HK-2 (cell line): ENCODE measurements at regions not wholly inside any gene's neighbourhood (a gene's known extent, or its start where the extent isn't known, plus 50 kb on each side); places are given as distances from the start of the nearest gene placed in this dataset.
A peak's percentile ranks its signal among the peaks of the same experiment; 100 is the strongest.
"Not testable (repeated sequence)": the region's sequence is repeated elsewhere in the genome, so short reads cannot be mapped to it uniquely, and the experiment has no call there.

ENCODE experiments used
- DNase-seq: peaks from one replicate; pipeline ENCODE4 v3.0.0-alpha.2; 2018; ENCODE audit not compliant: unreplicated experiment

DNA sequence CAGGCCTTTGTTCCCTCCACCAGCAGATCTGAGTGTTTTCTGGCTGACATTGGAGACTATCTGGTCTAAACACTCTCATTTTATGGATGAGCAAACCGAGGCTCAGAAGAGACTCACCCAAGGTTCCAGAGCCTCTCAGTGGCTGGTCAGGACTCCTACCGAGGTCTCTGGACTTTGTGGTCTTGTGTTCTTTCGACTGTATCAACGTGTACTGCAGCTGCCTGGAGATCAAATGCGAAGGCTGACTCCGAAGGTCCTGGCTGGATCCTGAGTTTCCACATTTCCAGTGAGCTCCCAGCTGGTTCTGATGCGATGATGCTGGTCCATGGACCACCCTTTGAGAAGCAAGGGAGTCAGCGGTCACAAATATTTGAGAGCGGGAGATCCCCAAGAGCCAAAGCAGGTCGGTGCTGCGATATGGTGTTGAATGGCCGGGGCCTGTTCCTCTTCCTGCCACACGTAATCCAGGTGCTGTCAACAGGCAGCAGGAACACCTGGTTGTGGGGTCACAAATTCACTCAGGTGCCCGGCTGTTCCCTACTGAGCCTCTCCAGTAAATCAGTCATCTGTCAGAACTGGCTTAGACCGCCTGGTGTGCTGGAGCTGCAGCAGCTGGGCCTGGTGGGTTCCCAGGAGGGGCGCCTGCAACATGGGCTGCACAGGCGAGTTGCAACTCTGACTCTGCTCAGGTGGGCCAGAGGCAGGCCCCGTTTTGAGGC lies 94.8 kb upstream of the USP24 start:
- DNase-seq: peak; percentile 9

DNA sequence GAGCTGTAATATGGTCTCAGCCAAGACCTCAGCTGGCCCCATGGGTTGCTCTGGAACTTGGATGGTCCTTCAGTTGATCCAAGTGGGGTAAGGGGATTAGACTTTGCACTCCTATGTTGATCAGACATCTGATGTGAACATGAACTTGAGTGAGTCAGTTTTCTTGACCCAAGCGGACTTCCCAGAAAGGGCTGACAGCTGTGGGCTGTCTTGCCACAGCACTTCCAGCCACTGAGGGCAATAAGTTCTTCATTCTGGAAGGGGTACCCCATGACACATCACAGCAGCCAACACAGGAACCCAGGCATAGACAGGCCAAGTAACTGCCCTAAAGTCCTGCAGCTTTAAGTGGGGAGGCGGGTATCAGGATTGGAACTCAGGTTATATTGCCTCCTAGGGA lies 93.9 kb upstream of the USP24 start:
- no peak for DNase-seq

DNA sequence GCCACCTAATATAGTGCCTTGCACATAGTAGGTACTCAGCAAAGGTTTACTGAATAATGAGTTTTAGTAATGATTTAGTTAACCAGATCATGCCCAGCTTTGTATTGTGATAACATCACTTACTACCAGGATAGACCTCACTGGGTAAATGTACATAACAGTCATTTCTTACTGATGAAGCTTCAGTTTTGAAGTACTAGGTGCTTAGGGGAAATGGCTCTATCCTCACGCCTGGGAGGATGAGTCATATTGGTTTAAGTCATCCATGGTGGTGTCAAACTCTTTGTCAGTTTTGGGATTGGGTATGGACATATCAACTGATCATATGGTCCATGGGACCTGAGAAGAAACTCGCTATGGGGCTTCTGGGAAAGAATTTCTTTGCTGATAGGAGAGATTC lies 90.6 kb upstream of the USP24 start:
- DNase-seq: no peak

DNA sequence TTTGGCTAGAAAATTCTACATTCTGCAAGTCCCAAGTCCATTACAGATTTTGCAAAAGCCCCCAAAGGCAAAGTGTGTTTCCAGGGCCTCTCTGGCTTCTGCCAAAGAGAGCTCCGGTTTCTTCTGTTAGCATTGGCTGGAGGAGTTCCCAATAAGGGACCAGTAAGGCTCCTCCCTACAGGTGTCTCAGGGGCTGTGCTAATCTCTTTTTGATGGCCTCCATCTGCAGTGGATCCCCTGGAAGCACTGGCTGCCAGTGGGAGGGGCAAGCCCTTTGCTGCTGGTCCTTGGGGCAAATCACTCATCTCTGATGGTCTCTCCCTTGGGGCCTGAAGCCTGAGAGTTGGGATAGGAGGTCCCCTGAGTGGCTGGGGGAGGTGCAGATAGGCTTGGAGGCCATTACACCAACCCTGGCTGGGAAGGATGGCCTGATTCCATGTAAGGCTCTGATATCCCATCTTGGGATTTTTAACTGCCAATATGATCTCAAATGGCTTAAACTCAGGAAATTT lies 89.1 kb upstream of the USP24 start:
- DNase-seq: no peak

DNA sequence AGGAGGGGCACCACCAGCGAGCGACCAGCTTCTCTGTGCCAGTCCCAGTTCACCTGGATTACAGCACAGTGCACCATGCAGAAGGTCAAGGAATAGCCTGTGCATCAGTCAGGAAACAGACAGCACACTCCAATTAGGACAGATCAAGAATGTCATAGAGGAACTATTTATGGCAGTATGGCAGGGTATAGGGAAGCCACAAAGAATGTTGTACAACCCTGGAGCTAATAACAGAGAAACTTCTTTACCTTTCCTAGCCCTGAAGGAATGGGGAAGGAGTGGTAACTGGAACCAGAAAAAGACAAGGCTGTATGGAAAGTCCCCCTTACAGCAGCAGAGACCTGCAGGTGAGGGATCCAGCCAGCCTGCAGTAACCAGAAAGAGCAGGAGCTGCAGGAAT lies 87.8 kb upstream of the USP24 start:
- no peak for DNase-seq

DNA sequence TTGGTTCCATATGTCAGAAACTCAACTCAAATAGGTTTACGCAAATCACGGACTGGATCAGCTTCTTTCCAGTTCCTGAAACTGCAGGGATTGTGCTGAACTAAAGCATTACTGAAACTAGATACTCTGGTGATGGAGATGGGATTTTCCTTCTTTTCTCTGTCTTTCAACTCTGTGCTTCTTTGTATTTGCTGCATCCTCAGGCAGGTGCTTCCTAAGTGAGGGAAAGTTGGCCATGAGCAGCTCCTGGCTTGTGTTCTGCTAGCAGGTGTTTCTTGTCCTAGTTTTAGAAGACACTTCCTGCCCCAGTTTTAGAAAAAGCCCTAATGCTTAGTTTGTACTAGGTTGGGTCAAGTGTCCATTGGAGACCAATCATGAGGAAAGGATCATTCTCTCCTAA lies 86.7 kb upstream of the USP24 start:
- no peak for DNase-seq

DNA sequence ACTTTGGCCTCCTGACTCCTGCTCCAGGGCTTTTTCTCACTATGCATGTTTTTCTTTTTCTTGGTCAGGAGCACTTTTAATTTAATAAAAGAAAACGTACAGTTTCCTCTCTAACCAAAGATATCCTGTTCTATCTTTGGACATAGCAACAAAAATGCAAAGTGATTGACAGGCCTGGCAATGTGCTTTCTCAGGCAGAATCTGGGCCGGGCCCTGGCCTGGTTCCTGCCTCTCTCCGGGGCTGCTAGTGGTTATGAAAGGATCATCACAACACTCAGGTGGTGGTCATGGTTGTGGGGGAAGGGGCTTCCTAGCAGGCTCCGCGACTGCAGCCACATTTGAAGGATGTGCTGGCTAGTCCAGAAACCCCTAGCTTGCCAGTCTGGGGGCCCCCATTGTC lies 85.8 kb upstream of the USP24 start:
- no peak for DNase-seq

DNA sequence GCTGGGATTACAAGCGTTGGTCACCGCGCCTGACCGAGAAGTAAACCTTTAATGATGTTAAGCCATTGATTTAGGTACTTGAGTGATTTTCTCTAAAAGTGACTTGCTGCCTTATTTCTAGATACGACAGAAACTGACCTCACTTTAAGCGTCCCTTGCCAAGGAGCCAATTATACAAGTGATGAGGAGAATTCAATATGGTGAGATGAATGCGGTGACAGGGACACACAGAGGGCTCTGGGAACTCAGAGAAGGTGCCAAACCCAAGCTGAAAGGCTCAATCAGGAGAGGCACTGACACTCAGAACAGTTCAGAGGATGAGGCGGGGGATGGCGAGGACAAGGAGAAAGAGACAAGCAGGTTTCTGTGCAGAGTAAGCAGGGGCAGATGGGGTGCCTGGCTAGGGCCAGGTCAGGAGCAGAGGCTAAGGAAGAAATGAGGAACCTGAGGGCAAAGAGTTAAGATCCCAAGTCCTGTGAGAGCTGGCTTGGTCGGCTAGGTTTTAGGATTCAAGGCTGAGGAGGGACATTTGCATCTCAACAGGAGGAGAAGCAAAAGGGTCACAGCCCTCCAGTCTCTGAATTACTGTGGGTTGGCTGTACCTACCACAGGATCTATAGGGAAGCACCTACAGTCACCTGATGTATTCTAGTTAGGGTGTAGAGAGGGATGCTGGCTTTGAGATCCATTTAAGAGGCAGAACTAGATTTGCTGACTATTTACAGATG lies 83.2 kb upstream of the USP24 start:
- DNase-seq: no peak

DNA sequence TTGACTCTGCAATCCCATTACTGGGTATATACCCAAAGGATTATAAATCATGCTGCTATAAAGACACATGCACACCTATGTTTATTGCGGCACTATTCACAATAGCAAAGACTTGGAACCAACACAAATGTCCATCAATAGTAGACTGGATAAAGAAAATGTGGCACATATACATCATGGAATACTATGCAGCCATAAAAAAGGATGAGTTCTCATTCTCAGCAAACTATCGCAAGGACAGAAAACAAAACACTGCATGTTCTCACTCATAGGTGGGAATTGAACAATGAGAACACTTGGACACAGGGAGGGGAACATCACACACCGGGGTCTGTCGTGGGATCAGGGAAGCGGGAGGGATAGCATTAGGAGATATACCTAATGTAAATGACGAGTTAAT lies 81.1 kb upstream of the USP24 start:
- not testable (repeated sequence) for DNase-seq

DNA sequence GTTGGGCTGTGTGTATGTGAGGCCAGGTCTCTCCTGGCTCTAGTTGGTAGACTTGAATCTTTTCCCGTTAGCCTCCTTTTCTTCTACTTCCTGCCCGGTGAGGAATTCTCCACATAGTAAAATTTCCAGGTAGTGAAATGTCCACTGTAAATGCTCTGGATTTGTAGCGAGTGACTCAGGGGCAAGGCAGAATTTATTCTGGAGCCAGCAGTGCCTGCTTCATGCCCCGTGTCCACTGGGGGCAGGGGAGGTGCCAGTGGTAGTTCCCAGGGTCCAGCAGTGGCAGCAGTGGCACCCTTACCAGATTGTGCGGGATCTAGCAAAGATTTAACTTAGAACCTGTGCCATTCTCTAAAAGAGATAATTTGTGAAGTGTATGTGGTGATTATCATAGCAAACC lies 74.5 kb upstream of the USP24 start:
- DNase-seq: peak; percentile 8

DNA sequence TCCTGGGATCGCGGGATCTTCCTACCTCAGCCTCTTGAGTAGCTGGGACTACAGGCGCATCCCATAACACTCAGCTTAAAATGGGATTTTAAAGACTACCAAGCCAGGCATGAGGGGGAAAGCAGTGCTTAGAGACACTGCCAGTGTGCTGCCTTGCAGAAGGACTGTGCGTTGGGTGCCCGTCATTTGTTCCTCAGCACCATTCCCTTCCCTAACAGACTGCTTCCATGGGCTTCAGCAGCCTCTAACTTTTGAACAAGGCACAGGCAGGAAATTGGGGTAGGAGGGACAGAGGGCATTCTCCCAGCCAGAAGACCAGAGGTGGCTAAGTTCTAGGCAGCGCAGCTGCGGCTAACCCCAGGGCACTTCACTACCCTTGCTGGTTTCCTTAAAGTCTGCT lies 73.9 kb upstream of the USP24 start:
- no peak for DNase-seq

DNA sequence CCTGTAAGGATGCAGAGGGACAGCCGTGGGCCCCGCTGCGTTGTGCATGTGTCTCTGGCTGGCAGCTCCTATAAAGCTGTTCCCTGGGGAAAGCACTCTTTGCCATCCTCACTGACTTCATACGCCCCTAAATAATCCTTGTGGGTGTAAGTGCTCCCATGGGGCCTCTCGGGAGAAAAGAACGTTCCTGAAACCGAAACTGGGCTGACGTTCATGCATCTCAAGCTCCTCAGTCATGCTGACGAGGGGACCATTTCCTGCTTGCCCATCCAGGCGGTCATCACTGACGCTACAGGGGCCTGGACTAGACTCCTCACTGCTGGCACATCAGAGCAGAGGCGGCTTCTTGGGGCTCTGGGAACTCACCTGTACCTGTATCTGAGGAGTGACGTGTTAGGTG lies 73.1 kb upstream of the USP24 start:
- no peak for DNase-seq

DNA sequence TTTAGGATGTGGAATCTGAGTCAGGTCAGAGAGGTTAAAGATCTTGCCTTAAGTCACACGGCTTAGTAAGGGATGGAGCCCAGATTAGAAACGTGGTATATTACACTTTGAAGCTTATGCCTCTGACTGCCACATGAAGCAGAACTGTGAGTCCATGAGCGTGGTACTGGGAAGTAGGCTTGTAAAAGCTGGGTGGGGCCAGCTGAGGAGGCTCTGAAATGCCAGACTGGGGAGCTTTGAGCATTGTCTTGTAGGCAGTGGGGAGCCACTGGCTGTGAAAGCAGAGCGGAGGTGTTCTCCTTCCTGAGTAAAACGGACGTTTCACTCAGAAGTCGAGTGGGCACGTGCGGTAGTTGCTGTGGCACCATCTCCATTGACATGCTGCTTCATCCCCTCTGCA lies 72.6 kb upstream of the USP24 start:
- no peak for DNase-seq

DNA sequence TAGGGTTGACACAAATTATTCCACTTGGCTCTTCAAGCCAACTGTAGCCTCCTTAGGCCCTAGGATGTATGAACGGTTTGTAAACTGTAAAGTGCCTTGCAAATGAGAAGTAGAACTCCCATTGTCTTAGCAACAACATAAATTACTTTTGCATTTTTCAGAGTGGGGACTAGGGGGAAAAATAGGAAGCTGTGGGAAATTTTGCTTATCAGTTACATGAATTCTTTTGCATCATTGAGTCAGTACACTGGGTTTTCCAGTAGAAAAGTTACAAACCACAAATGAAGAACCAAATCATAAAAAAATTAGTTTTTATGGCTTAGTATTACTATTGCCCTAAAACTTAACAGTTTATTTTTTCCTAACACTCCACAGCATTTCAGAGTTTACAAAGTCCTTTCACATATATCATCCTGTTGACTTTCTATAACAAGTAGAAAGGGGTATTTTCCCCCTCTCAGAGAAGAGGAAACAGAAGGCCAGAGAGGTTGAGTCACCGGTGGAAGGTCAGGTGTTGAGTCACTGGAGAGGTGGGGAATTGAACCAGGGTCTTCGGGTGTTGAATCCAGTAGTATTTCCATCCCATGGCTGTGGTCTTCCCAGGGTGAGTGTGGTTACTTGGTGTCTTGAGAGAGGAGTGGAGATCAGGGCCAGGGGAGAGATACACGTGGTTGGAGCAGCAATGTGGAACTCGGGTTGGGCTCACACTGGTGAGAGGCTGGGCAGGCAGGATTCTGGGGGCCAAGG lies 71.9 kb upstream of the USP24 start:
- DNase-seq: no peak

DNA sequence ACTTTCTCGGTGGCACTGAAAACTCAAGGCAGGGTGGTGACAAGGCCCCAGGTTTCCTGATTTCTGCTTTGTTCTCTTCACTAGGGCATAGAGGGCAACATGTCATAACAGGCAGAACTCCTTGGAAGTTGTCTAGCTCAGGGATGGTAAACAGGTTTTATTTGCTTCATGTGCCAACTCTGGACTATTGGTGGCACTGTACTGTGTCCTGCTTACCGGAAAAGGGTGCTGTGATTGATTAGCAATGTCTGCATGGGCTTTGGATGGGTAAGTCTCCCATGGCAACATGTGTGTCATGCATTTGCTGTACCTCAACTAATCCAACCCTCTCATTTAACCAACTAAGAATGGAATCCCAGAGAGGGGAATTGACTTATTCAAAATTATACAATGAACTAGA lies 70.7 kb upstream of the USP24 start:
- DNase-seq: no peak

DNA sequence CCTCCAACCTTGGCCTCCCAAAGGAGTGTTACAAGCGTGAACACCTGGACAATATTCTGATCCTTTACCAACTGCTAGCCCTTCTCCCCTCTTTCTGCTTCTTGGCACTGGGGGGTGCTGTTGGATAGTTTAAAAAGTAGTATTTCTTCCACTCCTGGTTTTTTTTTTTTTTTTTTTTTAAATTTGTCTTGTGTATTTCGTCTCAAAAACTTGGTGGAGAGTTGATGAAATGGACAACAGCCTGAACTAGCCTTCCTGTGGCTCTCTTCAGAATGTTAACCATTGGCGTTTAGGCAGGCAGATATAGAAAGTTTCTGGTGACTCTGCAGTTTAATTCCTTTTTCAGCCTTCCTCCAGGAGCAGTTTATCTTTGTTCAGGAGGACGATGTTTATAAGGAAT lies 69.7 kb upstream of the USP24 start:
- no peak for DNase-seq

DNA sequence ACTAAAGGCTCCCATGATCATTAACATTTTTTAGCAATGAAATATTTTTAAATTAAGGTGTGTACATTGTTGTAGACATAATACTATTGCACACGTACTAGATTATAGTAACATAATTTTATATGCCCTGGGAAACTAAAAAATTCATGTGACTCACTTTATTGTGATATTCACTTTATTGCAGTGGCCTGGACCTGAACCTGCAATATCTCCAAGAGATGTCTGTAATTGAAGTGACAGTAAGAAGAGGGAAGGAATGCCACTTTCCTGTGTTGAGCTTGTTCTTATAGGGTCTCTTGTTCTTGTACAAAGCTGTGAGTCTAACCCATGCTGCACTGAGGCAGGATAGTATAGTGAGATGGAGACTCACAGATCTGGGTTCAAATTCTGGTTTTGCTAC lies 66.9 kb upstream of the USP24 start:
- no peak for DNase-seq

DNA sequence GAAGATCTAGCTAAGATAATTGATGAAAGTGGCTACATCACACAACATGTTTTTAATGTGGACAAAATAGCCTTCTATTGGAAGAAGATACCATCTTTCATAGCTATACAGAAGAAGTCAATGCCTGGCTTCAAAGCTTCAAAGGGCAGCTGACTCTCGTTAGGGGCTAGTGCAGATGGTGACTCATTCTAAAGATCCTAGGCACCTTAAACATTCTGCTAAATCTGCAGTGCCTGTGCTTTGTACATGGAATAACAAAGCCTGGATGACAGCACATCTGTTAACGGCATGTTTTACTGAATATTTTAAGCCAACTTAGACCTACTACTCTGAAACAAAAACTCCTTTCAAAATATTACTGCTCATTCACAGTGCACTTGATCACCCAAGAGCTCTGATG lies 65.6 kb upstream of the USP24 start:
- no peak for DNase-seq

DNA sequence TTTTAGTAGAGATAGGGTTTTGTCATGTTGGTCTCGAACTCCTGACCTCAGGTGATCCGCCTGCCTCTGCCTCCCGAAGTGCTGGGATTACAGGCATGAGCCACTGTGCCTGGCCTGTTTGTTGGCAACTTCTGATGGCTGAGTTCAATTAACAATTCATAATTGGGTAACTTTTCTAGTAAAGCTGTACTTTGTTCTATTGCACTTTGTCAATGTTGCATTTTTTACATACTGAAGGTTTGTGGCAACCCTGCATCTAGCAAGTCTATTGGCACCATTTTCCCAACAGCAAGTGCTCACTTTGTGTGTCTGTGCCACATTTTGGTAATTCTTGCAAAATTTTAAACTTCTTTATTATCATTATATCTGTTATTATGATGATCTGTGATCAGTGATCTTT lies 64.5 kb upstream of the USP24 start:
- no peak for DNase-seq

DNA sequence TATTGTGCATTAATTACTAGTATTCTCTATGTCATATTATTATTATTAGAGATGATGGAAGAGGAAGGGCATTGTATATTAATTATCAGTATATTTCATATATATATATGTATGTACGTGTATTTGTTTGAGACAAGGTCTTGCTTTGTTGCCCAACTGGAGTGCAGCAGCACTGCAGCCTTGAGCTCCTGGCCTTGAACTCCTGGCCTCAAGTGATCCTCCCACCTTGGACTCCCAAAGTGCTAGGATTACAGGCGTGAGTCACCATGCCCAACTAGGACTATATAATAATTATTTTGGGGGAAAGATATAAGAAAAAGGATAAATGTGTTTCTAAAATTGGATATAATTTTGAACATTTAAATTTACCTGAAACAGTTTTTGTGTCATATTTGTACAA lies 63.2 kb upstream of the USP24 start:
- no peak for DNase-seq

DNA sequence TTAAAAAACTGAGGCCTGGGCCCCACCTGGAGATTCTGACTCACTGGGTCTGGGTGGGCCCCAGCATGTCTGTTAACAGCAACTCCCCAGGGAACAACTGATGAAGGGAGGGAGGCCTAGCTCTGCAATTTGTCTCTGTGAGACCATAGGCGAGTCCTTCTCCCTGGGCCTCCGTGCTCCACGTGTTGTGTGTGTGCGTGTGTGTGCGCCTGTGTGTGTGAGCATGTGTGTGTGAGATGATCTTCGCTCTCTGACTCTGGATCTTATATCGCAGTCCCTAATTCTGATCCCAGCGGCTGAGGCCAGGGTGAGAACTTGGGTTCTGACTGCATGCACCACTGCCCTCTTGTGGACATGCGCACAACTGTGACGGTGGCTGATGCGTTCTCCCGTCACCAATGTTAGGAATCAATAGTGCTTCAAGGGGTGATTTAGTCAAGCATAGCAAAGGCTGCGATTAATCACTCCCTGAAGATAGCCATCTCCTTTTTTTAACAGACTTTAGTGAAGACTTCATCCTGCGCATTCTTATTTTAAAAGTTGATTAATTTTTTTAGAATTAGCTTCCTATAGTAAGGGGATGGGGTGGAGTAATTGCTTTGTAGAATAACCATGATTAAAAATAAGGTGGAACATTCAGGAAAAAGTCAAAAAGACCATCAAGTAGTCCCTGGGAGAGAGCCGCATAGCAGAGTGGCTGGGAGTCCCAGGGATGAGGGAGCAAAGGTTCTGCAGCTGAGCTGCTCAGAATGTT lies 62.4 kb upstream of the USP24 start:
- peak; percentile 72 for DNase-seq
